ENCODE measurements at regions not wholly inside any gene's neighbourhood (a gene's known extent, or its start where the extent isn't known, plus 50 kb on each side); places are given as distances from the start of the nearest gene placed in this dataset.

- TF ChIP-seq CTCF (IDR thresholded peaks at IDR 0.05) = no peak
- TF ChIP-seq POLR2AphosphoS5 (IDR thresholded peaks at IDR 0.05; ENCODE audit: low read depth, low read length) = no peak
- no peak for TF ChIP-seq REST (IDR thresholded peaks at IDR 0.05; ENCODE audit: insufficient read depth in 1 of 2, low read depth in 2 of 2, low read length in 1 of 2)
These were observed 173.2 kb upstream of the SOX4 start for GRCh38 chr6:21420146-21420878.
